Gastroesophageal sphincter (tissue), 4 donors: ENCODE measurements at regions not wholly inside any gene's neighbourhood (a gene's known extent, or its start where the extent isn't known, plus 50 kb on each side); places are given as distances from the start of the nearest gene placed in this dataset.
A peak's percentile ranks its signal among the peaks of the same experiment; 100 is the strongest.
"Not testable (repeated sequence)": the region's sequence is repeated elsewhere in the genome, so short reads cannot be mapped to it uniquely, and the experiment has no call there.

Experiments used
- ATAC-seq: fragments of 150-250 bp; one replicate; pipeline ENCODE4 v1.9.1; 2016; ENCODE audit warnings: mild to moderate bottlenecking, moderate library complexity
- H3K27ac ChIP-seq, 4 donors: fragments of 200-600 bp; sonication (generic) in 3 of 4; 1 replicate in 3 of 4; 2 replicates in 1 of 4; pipeline ENCODE4 v1.5.1; 2016 to 2019
- H3K27me3 ChIP-seq: fragments of 200-600 bp; sonication (generic); one replicate; pipeline ENCODE4 v1.5.1; 2019
- H3K36me3 ChIP-seq, 2 donors: fragments of 200-600 bp; sonication (generic); one replicate each; pipeline ENCODE4 v1.5.1; 2019; ENCODE audit warnings: control low read depth in 1 of 2
- H3K4me1 ChIP-seq, 3 donors: fragments of 200-600 bp; sonication (generic); 1 replicate in 2 of 3; 2 replicates in 1 of 3; pipeline ENCODE4 v1.5.1; 2016 to 2019; ENCODE audit warnings: control low read depth in 2 of 3
- H3K4me3 ChIP-seq, 2 donors: fragments of 200-600 bp; sonication (generic); one replicate each; pipeline ENCODE4 v1.5.1; 2019; ENCODE audit warnings: mild to moderate bottlenecking in 1 of 2, moderate library complexity in 1 of 2
- H3K9me3 ChIP-seq, 3 donors: fragments of 200-600 bp; sonication (generic); one replicate each; pipeline ENCODE4 v1.5.1; 2017 to 2019; ENCODE audit warnings: control low read depth in 2 of 3
- EP300 ChIP-seq: sonication (generic); formaldehyde crosslinking; IDR thresholded peaks from one replicate; pipeline ENCODE4 v1.6.1; 2017; ENCODE audit warnings: antibody characterized with exemption, mild to moderate bottlenecking
- POLR2A ChIP-seq, 2 donors: fragments of 450-650 bp; IDR thresholded peaks; one replicate each; pipeline ENCODE4 v1.6.1; 2017; ENCODE audit warnings: antibody characterized with exemption in 2 of 2, mild to moderate bottlenecking in 2 of 2, moderate library complexity in 1 of 2
- POLR2AphosphoS5 ChIP-seq: sonication (generic); formaldehyde crosslinking; IDR thresholded peaks from one replicate; pipeline ENCODE4 v1.6.1; 2017; ENCODE audit warnings: antibody characterized with exemption
- WGBS, 2 donors: methylation state at CpG; one replicate each; pipeline ENCODE4 v1.1.5; 2018; ENCODE audit warnings: low coverage in 1 of 2; 5-methylcytosine and 5-hydroxymethylcytosine counted together
- TF ChIP-seq, protein P1 (sequence below), 4 experiments: fragments of 200-600 bp in 2 of 4; fragments of 450-650 bp in 2 of 4; sonication (generic) in 1 of 4; IDR thresholded peaks; one replicate each; pipeline ENCODE4 v1.5.1; 2017 to 2019; ENCODE audit warnings: antibody characterized with exemption in 4 of 4, mild to moderate bottlenecking in 2 of 4, moderate library complexity in 2 of 4

DNA sequence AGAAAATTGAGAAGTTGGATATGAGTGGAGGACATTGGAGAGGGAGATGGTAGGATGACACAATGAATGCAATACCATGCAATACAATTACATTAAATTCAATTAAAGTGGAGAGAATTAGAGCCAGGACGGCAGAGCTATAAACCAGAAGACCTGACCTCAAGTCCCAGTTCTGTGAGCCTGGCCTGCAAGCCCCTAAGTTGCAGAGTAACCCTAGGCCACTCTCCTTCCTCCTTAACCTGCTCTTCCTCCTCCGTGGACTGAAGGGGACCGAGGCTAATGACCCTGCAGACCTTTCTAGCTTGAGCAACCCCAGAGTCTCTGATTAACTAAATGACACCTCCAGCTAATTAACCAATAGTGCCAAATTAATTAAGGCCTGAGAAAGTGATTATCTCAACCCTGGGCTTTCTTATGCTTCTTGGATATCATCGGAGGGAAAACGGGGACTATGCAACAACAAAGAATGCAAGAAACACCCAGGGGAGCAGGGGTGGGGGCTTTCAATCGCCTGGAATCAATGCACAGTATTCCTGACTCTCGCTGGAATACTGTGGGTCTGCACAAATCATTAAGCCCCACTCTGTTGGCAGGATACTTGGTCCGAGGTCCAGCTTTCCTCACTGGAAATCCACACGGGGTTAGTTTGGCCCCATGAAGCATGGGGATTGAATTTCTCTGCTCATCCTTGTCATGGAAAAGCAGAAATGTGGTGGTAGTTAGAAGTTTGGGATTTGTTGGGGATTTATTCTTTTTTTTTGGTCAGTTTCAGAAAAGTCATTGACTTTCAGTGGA is 548.3 kb downstream of the MN1 start:
- H3K4me3 ChIP-seq: no peak overlapping the region
- H3K36me3 ChIP-seq: no peaks in the 10 kb centered on the region
- H3K27me3 ChIP-seq: no peaks in the 10 kb centered on the region
- no peak for TF ChIP-seq EP300
- no peak for TF ChIP-seq POLR2AphosphoS5
- TF ChIP-seq POLR2A (IDR thresholded peaks at IDR 0.05): no peak
- TF ChIP-seq, protein P1, sequence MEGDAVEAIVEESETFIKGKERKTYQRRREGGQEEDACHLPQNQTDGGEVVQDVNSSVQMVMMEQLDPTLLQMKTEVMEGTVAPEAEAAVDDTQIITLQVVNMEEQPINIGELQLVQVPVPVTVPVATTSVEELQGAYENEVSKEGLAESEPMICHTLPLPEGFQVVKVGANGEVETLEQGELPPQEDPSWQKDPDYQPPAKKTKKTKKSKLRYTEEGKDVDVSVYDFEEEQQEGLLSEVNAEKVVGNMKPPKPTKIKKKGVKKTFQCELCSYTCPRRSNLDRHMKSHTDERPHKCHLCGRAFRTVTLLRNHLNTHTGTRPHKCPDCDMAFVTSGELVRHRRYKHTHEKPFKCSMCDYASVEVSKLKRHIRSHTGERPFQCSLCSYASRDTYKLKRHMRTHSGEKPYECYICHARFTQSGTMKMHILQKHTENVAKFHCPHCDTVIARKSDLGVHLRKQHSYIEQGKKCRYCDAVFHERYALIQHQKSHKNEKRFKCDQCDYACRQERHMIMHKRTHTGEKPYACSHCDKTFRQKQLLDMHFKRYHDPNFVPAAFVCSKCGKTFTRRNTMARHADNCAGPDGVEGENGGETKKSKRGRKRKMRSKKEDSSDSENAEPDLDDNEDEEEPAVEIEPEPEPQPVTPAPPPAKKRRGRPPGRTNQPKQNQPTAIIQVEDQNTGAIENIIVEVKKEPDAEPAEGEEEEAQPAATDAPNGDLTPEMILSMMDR (IDR thresholded peaks at IDR 0.05): no peak
- H3K9me3 ChIP-seq: peaks cover 0 to 19% (median 0%) of the 10 kb centered on the region in 3 donors
- H3K27ac ChIP-seq: no peak overlapping the region
- no peak for ATAC-seq
- H3K4me1 ChIP-seq: peaks cover 0 to 3% (median 0%) of the 10 kb centered on the region in 3 donors
- 81 to 85% methylated on average over 7 to 9 of the region's 9 CpGs for WGBS, 2 donors

DNA sequence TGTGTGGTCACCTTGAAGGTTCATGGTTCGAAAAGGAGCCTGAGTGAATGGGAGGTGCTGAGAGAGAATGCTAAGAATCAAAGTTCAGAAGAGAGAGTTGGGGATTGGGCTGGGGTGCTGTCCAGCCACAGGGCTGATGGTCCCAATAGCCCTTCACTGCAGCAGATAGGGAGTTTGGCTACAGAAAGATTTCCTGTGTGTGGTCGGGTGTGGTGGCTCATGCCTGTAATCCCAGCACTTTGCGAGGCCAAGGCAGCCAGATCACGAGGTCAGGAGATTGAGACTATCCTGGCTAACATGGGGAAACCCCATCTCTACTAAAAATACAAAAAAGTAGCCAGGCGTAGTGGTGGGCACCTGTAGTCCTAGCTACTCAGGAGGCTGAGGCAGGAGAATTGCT is 547.5 kb downstream of the MN1 start:
- peaks cover 0 to 19% (median 0%) of the 10 kb centered on the region in 3 donors for H3K9me3 ChIP-seq
- H3K27me3 ChIP-seq, H3K4me3 ChIP-seq, H3K36me3 ChIP-seq, H3K4me1 ChIP-seq, ATAC-seq, H3K27ac ChIP-seq: not testable (repeated sequence)
- 78 to 86% methylated on average over 1 of the region's 5 CpGs for WGBS, 2 donors

DNA sequence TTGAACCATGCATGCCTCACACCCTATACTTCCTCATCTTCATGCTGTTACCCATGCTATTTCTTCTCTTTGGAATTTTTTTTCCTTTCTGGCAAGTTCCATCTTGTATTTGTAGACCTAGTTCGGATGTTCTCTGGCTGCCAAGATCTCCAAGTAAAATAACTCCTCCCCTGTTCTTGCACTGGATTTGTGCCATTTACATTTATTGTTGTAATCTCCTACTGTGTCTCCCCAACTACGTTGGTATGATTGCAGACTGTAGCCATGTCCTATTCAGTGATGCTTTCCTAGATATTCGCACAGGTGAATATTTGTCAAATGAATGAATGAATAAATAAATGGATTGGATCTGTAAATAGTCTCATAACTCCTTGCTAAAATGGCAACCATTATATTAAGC is 546.0 kb downstream of the MN1 start:
- no peak for TF ChIP-seq POLR2AphosphoS5
- TF ChIP-seq EP300: no peak
- TF ChIP-seq, protein P1 (IDR thresholded peaks at IDR 0.05): no peak
- Histone ChIP-seq H3K27me3 (no peaks in the 10 kb centered on the region), H3K4me3 (no peak overlapping the region), H3K9me3 (peaks cover 0 to 19% (median 0%) of the 10 kb centered on the region in 3 donors), H3K36me3 (no peaks in the 10 kb centered on the region), H3K27ac (no peak overlapping the region), H3K4me1 (no peaks in the 10 kb centered on the region)
- ATAC-seq: no peak
- WGBS, 2 donors: 63 to 64% methylated on average over 3 of the region's 3 CpGs

- Histone ChIP-seq H3K4me3 (no peak overlapping the region), H3K27ac (no peak overlapping the region), H3K36me3 (no peaks in the 10 kb centered on the region), H3K4me1 (no peaks in the 10 kb centered on the region), H3K27me3 (no peaks in the 10 kb centered on the region), H3K9me3 (peaks cover 0 to 19% (median 0%) of the 10 kb centered on the region in 3 donors)
- TF ChIP-seq, protein P1 (IDR thresholded peaks at IDR 0.05): peak in 2 of 4 experiments; percentile 6 to 8
- no peak for TF ChIP-seq EP300
- TF ChIP-seq POLR2A (IDR thresholded peaks at IDR 0.05): no peak
- TF ChIP-seq POLR2AphosphoS5: no peak
- WGBS, 2 donors: 76% methylated on average over 4 to 5 of the region's 5 CpGs
- no peak for ATAC-seq
These were observed 543.6 kb downstream of the MN1 start for GRCh38 chr22:27257987-27258386.

GRCh38 chr22:27258616-27259172 is 542.9 kb downstream of the MN1 start:
- no peaks in the 10 kb centered on the region for H3K36me3 ChIP-seq
- no peak overlapping the region for H3K4me3 ChIP-seq
- H3K27ac ChIP-seq: no peak overlapping the region
- H3K27me3 ChIP-seq: no peaks in the 10 kb centered on the region
- 67 to 88% methylated on average over 5 to 6 of the region's 9 CpGs for WGBS, 2 donors
- peaks cover 0 to 19% (median 0%) of the 10 kb centered on the region in 3 donors for H3K9me3 ChIP-seq
- ATAC-seq: no peak
- TF ChIP-seq POLR2AphosphoS5: no peak
- no peaks in the 10 kb centered on the region for H3K4me1 ChIP-seq

- Histone ChIP-seq H3K27me3 (no peaks in the 10 kb centered on the region), H3K4me3 (no peak overlapping the region), H3K4me1 (no peaks in the 10 kb centered on the region), H3K27ac (no peak overlapping the region), H3K9me3 (peaks cover 0 to 19% (median 0%) of the 10 kb centered on the region in 3 donors), H3K36me3 (no peaks in the 10 kb centered on the region)
- TF ChIP-seq EP300 (no peak), POLR2A (IDR thresholded peaks at IDR 0.05) (no peak), POLR2AphosphoS5 (no peak)
- ATAC-seq: no peak
- 64 to 76% methylated on average over 3 to 5 of the region's 8 CpGs for WGBS, 2 donors
These were observed 542.1 kb downstream of the MN1 start for GRCh38 chr22:27259433-27259832.
